Stomach (tissue), 8 donors: ENCODE measurements at regions not wholly inside any gene's neighbourhood (a gene's known extent, or its start where the extent isn't known, plus 50 kb on each side); places are given as distances from the start of the nearest gene placed in this dataset.

Source experiments
- DNase-seq, 2 donors: peaks; one replicate each; pipeline versions ENCODE4 v3.0.0 to v3.0.0-alpha.2; 2013 to 2019
- H3K27ac ChIP-seq, 5 donors: fragments of 200-600 bp in 4 of 5; sonication (generic) in 4 of 5; one replicate each; pipeline ENCODE4 v1.5.1; 2013 to 2019; ENCODE audit warnings: mild to moderate bottlenecking in 1 of 5, moderate library complexity in 1 of 5
- H3K27me3 ChIP-seq, 3 donors: fragments of 200-600 bp; sonication (generic); one replicate each; pipeline ENCODE4 v1.5.1; 2017 to 2019; ENCODE audit warnings: mixed run types in 1 of 3
- H3K36me3 ChIP-seq, 4 donors: fragments of 200-600 bp; sonication (generic); 1 replicate in 3 of 4; 2 replicates in 1 of 4; pipeline ENCODE4 v1.5.1; 2016 to 2019
- H3K4me1 ChIP-seq, 4 donors: fragments of 200-600 bp; sonication (generic); one replicate each; pipeline ENCODE4 v1.5.1; 2016 to 2019
- H3K4me3 ChIP-seq, 4 donors: fragments of 200-600 bp; sonication (generic) in 3 of 4; one replicate each; pipeline ENCODE4 v1.5.1; 2016 to 2019; ENCODE audit warnings: mild to moderate bottlenecking in 1 of 4
- H3K9me3 ChIP-seq, 4 donors: fragments of 200-600 bp; sonication (generic); one replicate each; pipeline ENCODE4 v1.5.1; 2016 to 2019
- CTCF ChIP-seq, 7 experiments: fragments of 450-650 bp in 4 of 7; fragments of 200-600 bp in 3 of 7; sonication (generic) in 3 of 7; IDR thresholded peaks; one replicate each; pipeline ENCODE4 v1.5.1; 2016 to 2019; ENCODE audit warnings: antibody characterized with exemption in 7 of 7, control low read depth in 2 of 7, mild to moderate bottlenecking in 1 of 7
- EP300 ChIP-seq: sonication (generic); formaldehyde crosslinking; IDR thresholded peaks from one replicate; pipeline ENCODE4 v1.6.1; 2017; ENCODE audit warnings: antibody characterized with exemption
- POLR2A ChIP-seq, 4 donors: fragments of 450-650 bp; IDR thresholded peaks; one replicate each; pipeline ENCODE4 v1.6.1; 2016; ENCODE audit warnings: antibody characterized with exemption in 4 of 4, control low read depth in 2 of 4, mild to moderate bottlenecking in 1 of 4, moderate library complexity in 1 of 4
- POLR2AphosphoS5 ChIP-seq, 3 donors: sonication (generic); formaldehyde crosslinking; IDR thresholded peaks; one replicate each; pipeline ENCODE4 v1.6.1; 2016; ENCODE audit warnings: antibody characterized with exemption in 3 of 3
- WGBS, 5 donors: extraction: QIAGEN DNeasy Blood & Tissue Kit in 3 of 5; methylation state at CpG; one replicate each; pipeline versions ENCODE4 v1.1.5 to v1.1.7; 2013 to 2018; 5-methylcytosine and 5-hydroxymethylcytosine counted together
- intact Hi-C: fragments of 100-400 bp; cut with DNase I; formaldehyde crosslinking; loops from one replicate; pipeline ENCODE4 v1.15.1; 2023; ENCODE audit warnings: low total_unique reads
- donor health status: healthy with polysubstance abuse.
- donor health status: Bipolar disorder and iron deficiency.
- donor health status: healthy.

DNA sequence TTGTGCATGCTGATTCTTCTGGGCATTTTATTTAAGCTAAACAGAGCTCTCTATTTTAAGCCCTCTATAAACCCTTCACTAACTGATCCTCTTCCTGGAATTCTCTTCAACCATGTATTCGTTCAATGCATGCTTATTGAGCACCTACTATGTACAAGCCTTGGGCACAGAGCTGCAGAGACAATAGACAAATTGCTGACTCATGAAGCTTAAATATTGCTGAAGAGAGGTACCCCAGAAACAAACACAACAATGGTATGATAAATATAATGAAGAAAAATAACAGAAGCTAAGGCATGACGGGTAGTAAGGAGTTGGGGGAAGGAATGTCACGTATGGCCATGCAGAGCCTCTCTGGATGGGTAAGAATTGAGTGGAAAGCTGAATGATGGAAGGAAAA is 222.2 kb downstream of the PPARGC1A start:
- Histone ChIP-seq H3K4me1 (no peaks in the 10 kb centered on the region), H3K9me3 (no peaks in the 10 kb centered on the region), H3K36me3 (no peaks in the 10 kb centered on the region), H3K27me3 (no peaks in the 10 kb centered on the region), H3K27ac (no peak overlapping the region), H3K4me3 (no peak overlapping the region)
- no peak for DNase-seq
- intact Hi-C loops = no loop called here
- TF ChIP-seq POLR2A (IDR thresholded peaks at IDR 0.05) = no peak
- no peak for TF ChIP-seq CTCF (IDR thresholded peaks at IDR 0.05)
- no peak for TF ChIP-seq POLR2AphosphoS5 (IDR thresholded peaks at IDR 0.05)
- no peak for TF ChIP-seq EP300
- WGBS, 5 donors = 72 to 89% (median 82%) methylated on average over 3 of the region's 3 CpGs

GRCh38 chr4:23660865-23661264 is 229.0 kb downstream of the PPARGC1A start:
- Histone ChIP-seq H3K27ac (no peak overlapping the region), H3K4me3 (no peak overlapping the region), H3K9me3 (peaks cover 0 to 2% (median 0%) of the 10 kb centered on the region in 4 donors), H3K4me1 (no peaks in the 10 kb centered on the region), H3K27me3 (no peaks in the 10 kb centered on the region), H3K36me3 (no peaks in the 10 kb centered on the region)
- intact Hi-C loops = no loop called here
- DNase-seq = no peak
- WGBS, 5 donors = 83 to 97% (median 86%) methylated on average over 2 of the region's 2 CpGs
- TF ChIP-seq POLR2A (IDR thresholded peaks at IDR 0.05) = no peak

- DNase-seq = peak in 1 of 2 donors; percentile 8
- Histone ChIP-seq H3K27me3 (no peaks in the 10 kb centered on the region), H3K36me3 (no peaks in the 10 kb centered on the region), H3K27ac (no peak overlapping the region), H3K4me3 (no peak overlapping the region), H3K9me3 (peaks cover 0 to 5% (median 0%) of the 10 kb centered on the region in 4 donors), H3K4me1 (no peaks in the 10 kb centered on the region)
- intact Hi-C loops = no loop called here
- 51 to 70% (median 56%) methylated on average over 1 of the region's 1 CpG for WGBS, 5 donors
- TF ChIP-seq POLR2AphosphoS5 (IDR thresholded peaks at IDR 0.05) (no peak), CTCF (IDR thresholded peaks at IDR 0.05) (no peak), POLR2A (IDR thresholded peaks at IDR 0.05) (no peak), EP300 (no peak)
Measured at GRCh38 chr4:23654791-23655190, 235.1 kb downstream of the PPARGC1A start.

DNA sequence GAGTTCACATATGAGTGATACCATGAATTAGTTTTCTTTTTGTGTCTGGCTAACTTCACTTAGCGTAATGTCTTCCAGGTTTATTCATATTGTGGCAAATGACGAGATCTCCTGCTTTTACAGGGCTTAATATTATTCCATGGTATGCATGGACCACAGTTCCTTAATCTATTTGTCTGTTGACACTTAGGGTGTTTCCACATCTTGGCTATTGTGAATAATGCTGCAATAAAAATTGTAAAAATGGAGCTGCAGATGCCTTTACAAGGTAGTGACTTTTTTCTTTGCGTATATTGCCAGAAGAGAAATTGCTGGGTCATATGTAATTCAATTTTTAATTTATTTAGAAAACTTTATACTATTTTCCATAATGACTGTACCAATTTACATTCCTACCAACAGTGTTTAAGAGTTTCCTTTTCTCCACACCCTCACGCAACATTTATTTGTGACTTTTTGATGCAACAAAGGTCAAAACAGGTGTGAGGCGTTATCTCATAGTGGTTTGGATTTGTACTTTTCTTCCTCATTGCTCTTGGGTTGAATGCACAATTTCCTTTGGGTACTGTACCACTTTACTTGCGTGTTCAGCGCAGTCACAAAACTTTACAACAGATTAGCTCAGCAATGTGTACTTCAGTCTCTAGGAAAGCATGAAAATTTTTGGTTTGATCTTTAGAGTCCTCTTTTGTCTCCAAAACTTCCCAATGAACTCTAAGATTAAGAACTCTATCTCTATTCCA is 240.8 kb downstream of the PPARGC1A start:
- Histone ChIP-seq H3K27me3 (no peaks in the 10 kb centered on the region), H3K4me1 (no peaks in the 10 kb centered on the region), H3K4me3 (no peak overlapping the region), H3K27ac (no peak overlapping the region), H3K36me3 (no peaks in the 10 kb centered on the region), H3K9me3 (peaks cover 0 to 11% (median 0%) of the 10 kb centered on the region in 4 donors)
- no peak for DNase-seq
- 88 to 90% (median 88%) methylated on average over 7 of the region's 7 CpGs for WGBS, 5 donors
- intact Hi-C loops = no loop called here
- TF ChIP-seq POLR2AphosphoS5 (IDR thresholded peaks at IDR 0.05) = no peak
- no peak for TF ChIP-seq EP300
- no peak for TF ChIP-seq POLR2A (IDR thresholded peaks at IDR 0.05)
- TF ChIP-seq CTCF (IDR thresholded peaks at IDR 0.05) = no peak

- no peak for DNase-seq
- H3K36me3 ChIP-seq = no peaks in the 10 kb centered on the region
- no peak for TF ChIP-seq POLR2AphosphoS5 (IDR thresholded peaks at IDR 0.05)
- no peak for TF ChIP-seq CTCF (IDR thresholded peaks at IDR 0.05)
- no peak for TF ChIP-seq EP300
- no peak for TF ChIP-seq POLR2A (IDR thresholded peaks at IDR 0.05)
- intact Hi-C loops = no loop called here
- H3K9me3 ChIP-seq = no peaks in the 10 kb centered on the region
- 88 to 98% (median 91%) methylated on average over 1 of the region's 1 CpG for WGBS, 5 donors
- no peak overlapping the region for H3K27ac ChIP-seq
- H3K4me3 ChIP-seq = no peak overlapping the region
- no peaks in the 10 kb centered on the region for H3K4me1 ChIP-seq
- no peaks in the 10 kb centered on the region for H3K27me3 ChIP-seq
Measured at GRCh38 chr4:23635468-23635867, 254.4 kb downstream of the PPARGC1A start.
